ENCODE measurements at regions not wholly inside any gene's neighbourhood (a gene's known extent, or its start where the extent isn't known, plus 50 kb on each side); places are given as distances from the start of the nearest gene placed in this dataset.

- DNase-seq, result no peak
Measured at GRCh38 chrX:39843318-39843717, 254.4 kb downstream of the BCOR start.

DNA sequence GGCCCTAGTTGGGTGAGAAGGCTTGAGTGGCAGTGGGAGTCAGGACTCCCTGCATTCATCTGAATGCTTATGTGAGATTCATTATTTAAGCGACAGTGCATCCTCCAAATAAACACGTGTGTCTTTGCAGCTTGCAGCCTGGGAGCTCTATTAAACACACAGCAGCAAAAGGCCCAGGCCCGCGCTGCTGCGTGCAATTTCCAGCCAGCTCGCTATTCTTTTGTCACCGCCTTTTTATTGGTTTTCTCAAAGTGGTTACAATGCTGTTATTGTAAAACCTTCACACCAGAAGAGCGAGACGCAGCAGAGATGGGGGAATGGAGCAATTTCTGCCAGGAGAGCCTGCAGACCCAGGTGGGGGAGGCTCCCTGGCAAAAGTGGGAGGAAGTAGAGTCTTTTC lies 252.5 kb downstream of the BCOR start:
- no peak for DNase-seq

GRCh38 chrX:39846460-39846859 lies 251.3 kb downstream of the BCOR start:
- DNase-seq, result no peak

GRCh38 chrX:39848243-39848642 lies 249.5 kb downstream of the BCOR start:
- DNase-seq, result no peak

GRCh38 chrX:39848900-39849299 lies 248.9 kb downstream of the BCOR start:
- DNase-seq, result no peak

DNA sequence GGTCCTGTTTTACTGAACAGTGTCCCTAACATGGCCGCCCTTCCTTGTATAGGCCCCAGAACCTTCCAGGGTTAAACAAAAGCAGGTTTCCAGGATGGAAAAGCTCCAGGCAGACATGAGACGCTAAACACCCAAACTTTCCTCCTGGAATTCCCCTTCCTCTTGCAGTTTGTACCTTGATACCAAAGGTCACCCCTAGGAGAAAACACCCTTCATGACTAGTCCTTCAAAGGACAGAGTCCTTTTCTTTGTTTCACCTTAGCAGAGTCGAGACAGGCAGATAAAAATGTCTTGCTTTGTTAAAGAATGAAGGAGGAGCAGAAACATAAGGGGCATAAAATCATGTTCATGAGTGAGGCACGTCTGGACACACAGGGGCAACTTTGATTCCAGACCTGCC lies 247.5 kb downstream of the BCOR start:
- no peak for DNase-seq

DNA sequence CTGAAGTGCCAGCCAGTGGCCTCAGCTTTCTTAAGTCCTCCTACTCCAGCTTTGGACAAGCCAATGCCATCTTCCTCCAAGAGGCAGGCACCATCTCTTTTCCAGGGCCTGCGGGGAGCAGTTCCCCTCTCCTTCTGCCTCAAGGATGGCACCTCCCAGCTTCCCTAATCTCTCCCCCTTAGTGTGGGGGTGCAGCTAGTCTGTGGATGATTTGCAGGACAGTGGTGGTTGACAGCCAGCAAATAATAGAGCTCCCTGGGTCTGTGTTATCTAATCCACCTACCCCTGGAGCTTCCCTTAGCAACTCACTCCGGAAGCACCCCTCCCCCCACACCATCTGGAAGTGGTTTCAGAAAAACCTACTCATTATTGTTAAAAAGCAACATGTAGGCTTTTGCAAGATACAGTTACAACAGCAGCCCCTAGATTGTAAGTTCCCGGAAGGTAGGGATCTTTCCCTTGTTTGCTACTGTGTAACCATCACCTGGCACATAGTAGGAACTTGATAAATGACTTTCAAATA lies 247.1 kb downstream of the BCOR start:
- DNase-seq, result no peak

- DNase-seq, result no peak
Measured at GRCh38 chrX:39851745-39852455, 245.9 kb downstream of the BCOR start.

GRCh38 chrX:39852491-39852890 lies 245.3 kb downstream of the BCOR start:
- no peak for DNase-seq

DNA sequence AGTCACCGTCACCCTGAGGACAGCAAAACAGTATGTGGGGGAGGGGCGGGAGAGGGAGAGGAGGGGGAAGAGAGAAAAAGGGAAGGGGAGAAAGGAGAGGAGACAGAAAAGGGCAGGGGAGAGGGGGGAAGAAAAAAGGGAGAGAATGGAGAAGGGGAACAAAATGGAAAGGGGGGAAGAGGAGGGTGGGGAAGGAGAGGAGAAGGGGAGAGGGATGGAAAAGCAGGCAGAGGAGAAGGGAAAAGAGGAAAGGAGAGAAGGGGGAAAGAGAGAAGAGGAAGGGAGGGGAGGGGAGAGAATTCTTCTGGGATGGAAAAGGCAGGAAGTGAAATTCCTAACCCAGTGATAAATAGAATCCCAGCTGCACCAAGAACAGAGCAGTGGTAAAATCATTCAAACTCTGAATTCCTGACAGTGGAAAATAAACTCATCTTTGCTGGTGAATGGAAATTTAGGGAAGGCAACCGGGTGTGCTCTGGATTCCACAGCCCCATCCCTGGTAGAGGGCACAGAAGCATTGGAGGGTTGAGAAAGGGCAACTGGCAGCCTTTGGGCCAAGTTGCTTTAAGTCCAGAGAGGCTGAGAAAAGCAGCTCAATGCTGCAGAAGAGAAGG lies 244.2 kb downstream of the BCOR start:
- no peak for DNase-seq

- DNase-seq, result peak; percentile 71
Measured at GRCh38 chrX:39854772-39855747, 242.7 kb downstream of the BCOR start.

DNA sequence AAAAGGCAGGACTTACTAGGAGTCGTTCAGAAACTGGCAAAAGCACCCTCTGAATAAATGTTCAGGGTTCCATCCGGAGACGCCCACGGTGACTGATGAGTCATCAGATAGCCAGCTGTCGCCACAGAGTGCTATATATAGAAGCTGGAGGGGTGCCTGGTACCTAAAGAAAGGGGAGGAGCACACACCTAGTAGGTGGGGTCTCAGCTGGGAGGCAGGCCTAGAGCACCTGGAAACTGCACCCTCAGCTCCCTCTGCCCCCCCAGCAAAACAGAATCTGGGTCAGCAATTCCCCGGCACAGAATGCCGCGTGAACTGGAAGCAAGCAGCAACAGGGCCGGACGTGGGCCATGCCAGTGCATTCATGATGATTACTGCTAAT lies 242.0 kb downstream of the BCOR start:
- peak; percentile 74 for DNase-seq

DNA sequence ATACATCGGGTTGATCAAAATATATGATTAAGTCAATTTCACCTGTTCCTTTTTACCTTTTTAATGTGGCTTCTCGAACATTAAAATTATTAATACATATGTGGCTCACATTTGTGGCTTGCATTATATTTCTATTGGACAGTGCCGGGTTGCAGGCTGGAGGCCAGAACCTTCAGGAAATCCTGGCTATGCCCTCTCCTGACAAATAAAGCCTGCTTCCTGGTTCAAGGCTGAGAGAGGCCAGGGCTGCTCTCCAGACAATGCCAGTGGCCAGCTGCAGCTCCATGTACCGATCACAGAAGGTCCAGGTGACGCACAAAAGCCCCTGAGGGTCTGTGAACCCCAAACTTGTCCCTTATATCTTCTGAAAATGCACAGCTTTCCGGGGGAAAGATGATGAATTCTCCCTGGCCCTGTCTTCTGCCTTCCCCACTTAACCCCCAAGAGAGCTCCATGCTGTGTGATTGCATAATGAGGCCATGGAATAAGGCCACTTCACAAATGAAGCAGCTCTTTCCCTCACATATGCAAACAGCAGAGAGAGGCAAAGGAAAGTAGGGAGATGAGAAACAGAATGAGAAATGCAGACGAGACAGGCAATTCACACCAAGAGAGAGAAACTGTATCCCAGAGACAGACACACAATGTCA lies 241.2 kb downstream of the BCOR start:
- DNase-seq, result no peak

- DNase-seq, result no peak
Measured at GRCh38 chrX:39857780-39858179, 240.0 kb downstream of the BCOR start.

- DNase-seq, result peak; percentile 72
Measured at GRCh38 chrX:39859991-39860861, 237.5 kb downstream of the BCOR start.

- DNase-seq, result no peak
Measured at GRCh38 chrX:39862963-39863362, 234.8 kb downstream of the BCOR start.

- DNase-seq, result no peak
Measured at GRCh38 chrX:39866229-39866628, 231.5 kb downstream of the BCOR start.

DNA sequence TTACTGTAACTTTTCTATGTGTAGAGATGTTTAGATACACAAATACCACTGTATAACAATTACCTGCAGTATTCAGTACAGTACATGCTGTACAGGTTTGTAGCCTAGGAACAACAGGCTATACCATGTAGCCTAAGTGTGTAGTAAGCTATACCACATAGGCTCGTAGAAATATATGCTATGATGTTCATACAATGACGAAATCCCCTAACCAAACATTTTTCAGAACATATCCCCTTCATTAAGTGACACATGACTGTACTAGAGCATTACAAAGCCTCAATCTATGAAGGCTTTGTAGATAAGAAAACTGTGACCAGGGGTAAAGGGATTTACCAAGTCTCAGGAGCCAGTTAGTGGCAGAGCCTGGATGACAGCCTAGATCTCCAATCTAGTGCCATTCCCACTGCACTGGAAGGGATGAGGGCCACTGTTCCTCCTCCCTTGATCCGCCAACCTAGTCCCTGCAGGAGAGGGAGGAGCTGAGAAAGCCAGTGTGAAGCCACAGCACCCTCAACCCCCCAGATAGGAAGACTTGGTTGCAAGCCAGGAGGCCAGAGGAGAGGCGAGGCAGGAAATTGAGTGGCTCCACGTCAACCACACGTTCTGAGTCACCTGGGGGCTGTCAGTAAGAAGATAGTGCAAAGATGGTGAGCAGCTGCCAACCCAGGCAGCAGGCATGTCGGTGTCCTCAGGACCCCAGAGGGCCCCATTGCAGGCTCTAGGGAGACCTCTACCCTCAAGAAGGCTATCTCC lies 227.7 kb downstream of the BCOR start:
- DNase-seq, result peak; percentile 67

DNA sequence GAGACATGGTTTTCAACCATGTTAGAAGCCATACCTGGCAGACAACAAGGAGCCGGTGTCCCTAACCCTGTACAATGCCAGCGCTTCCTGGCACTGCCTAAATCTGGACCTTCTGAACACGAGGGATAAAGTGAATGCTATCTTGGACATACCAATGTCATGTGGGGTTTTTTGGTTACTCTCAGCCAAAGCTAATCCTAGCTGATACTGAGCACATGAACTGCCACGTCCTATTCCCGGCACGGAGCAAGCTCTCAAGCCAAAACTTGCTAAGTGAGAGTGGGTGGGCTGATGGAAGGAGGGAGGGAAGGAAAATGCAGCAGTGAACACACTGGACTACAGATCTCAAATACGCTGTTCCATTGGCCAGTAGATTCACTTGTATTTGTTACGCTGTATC lies 226.1 kb downstream of the BCOR start:
- no peak for DNase-seq

DNA sequence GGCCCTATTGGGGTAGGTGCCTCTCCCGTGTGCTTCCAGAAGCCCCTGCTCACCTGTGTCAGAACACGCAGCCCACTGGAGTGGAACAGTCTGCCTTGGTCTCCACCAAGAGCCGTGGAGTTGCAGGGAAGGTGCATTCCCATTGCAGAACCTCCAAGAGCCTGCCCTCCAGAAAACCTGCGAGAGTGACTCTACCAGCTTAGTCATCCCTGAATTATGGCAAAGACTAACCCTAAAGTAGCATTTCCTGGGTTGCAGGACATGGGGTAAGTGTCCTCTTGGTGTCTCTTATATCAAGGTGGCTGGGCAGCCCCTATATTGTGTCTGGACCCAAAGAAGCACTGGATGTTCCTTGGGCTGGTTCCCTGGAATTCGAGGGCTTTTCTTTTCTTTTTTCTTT lies 224.6 kb downstream of the BCOR start:
- DNase-seq, result no peak

- DNase-seq, result no peak
Measured at GRCh38 chrX:39874202-39874816, 223.4 kb downstream of the BCOR start.
